Gastroesophageal sphincter (tissue), 4 donors: ENCODE measurements at regions not wholly inside any gene's neighbourhood (a gene's known extent, or its start where the extent isn't known, plus 50 kb on each side); places are given as distances from the start of the nearest gene placed in this dataset.

Experiments used
- ATAC-seq: fragments of 150-250 bp; one replicate; pipeline ENCODE4 v1.9.1; 2016; ENCODE audit warnings: mild to moderate bottlenecking, moderate library complexity
- H3K27ac ChIP-seq, 4 donors: fragments of 200-600 bp; sonication (generic) in 3 of 4; 1 replicate in 3 of 4; 2 replicates in 1 of 4; pipeline ENCODE4 v1.5.1; 2016 to 2019
- H3K27me3 ChIP-seq: fragments of 200-600 bp; sonication (generic); one replicate; pipeline ENCODE4 v1.5.1; 2019
- H3K36me3 ChIP-seq, 2 donors: fragments of 200-600 bp; sonication (generic); one replicate each; pipeline ENCODE4 v1.5.1; 2019; ENCODE audit warnings: control low read depth in 1 of 2
- H3K4me1 ChIP-seq, 3 donors: fragments of 200-600 bp; sonication (generic); 1 replicate in 2 of 3; 2 replicates in 1 of 3; pipeline ENCODE4 v1.5.1; 2016 to 2019; ENCODE audit warnings: control low read depth in 2 of 3
- H3K4me3 ChIP-seq, 2 donors: fragments of 200-600 bp; sonication (generic); one replicate each; pipeline ENCODE4 v1.5.1; 2019; ENCODE audit warnings: mild to moderate bottlenecking in 1 of 2, moderate library complexity in 1 of 2
- H3K9me3 ChIP-seq, 3 donors: fragments of 200-600 bp; sonication (generic); one replicate each; pipeline ENCODE4 v1.5.1; 2017 to 2019; ENCODE audit warnings: control low read depth in 2 of 3
- CTCF ChIP-seq, 4 experiments: fragments of 200-600 bp in 2 of 4; fragments of 450-650 bp in 2 of 4; sonication (generic) in 1 of 4; IDR thresholded peaks; one replicate each; pipeline ENCODE4 v1.5.1; 2017 to 2019; ENCODE audit warnings: antibody characterized with exemption in 4 of 4, mild to moderate bottlenecking in 2 of 4, moderate library complexity in 2 of 4
- EP300 ChIP-seq: sonication (generic); formaldehyde crosslinking; IDR thresholded peaks from one replicate; pipeline ENCODE4 v1.6.1; 2017; ENCODE audit warnings: antibody characterized with exemption, mild to moderate bottlenecking
- POLR2A ChIP-seq, 2 donors: fragments of 450-650 bp; IDR thresholded peaks; one replicate each; pipeline ENCODE4 v1.6.1; 2017; ENCODE audit warnings: antibody characterized with exemption in 2 of 2, mild to moderate bottlenecking in 2 of 2, moderate library complexity in 1 of 2
- POLR2AphosphoS5 ChIP-seq: sonication (generic); formaldehyde crosslinking; IDR thresholded peaks from one replicate; pipeline ENCODE4 v1.6.1; 2017; ENCODE audit warnings: antibody characterized with exemption
- WGBS, 2 donors: methylation state at CpG; one replicate each; pipeline ENCODE4 v1.1.5; 2018; ENCODE audit warnings: low coverage in 1 of 2; 5-methylcytosine and 5-hydroxymethylcytosine counted together

GRCh38 chr18:72155327-72155726 lies 388.8 kb downstream of the CBLN2 start:
- Histone ChIP-seq H3K9me3 (no peaks in the 10 kb centered on the region), H3K27me3 (no peaks in the 10 kb centered on the region), H3K4me1 (peaks cover 0 to 10% (median 0%) of the 10 kb centered on the region in 3 donors), H3K36me3 (no peaks in the 10 kb centered on the region), H3K27ac (no peak overlapping the region), H3K4me3 (no peak overlapping the region)
- TF ChIP-seq POLR2AphosphoS5, result no peak
- TF ChIP-seq POLR2A (IDR thresholded peaks at IDR 0.05), result no peak
- TF ChIP-seq CTCF (IDR thresholded peaks at IDR 0.05), result no peak
- TF ChIP-seq EP300, result no peak
- ATAC-seq, result no peak
- 25 to 33% methylated on average over 5 of the region's 5 CpGs for WGBS, 2 donors

- Histone ChIP-seq H3K4me3 (no peak overlapping the region), H3K27me3 (no peaks in the 10 kb centered on the region), H3K36me3 (no peaks in the 10 kb centered on the region), H3K27ac (no peak overlapping the region), H3K9me3 (no peaks in the 10 kb centered on the region), H3K4me1 (peaks cover 0 to 10% (median 0%) of the 10 kb centered on the region in 3 donors)
- 75 to 85% methylated on average over 2 of the region's 2 CpGs for WGBS, 2 donors
- TF ChIP-seq EP300, result no peak
- TF ChIP-seq POLR2A (IDR thresholded peaks at IDR 0.05), result no peak
- no peak for TF ChIP-seq POLR2AphosphoS5
- no peak for TF ChIP-seq CTCF (IDR thresholded peaks at IDR 0.05)
- no peak for ATAC-seq
Observed at GRCh38 chr18:72154926-72155325, 389.2 kb downstream of the CBLN2 start.

GRCh38 chr18:72152935-72153334 lies 391.2 kb downstream of the CBLN2 start:
- H3K27ac ChIP-seq, result no peak overlapping the region
- no peak overlapping the region for H3K4me3 ChIP-seq
- no peaks in the 10 kb centered on the region for H3K27me3 ChIP-seq
- WGBS, 2 donors, result 90 to 93% methylated on average over 4 to 6 of the region's 6 CpGs
- TF ChIP-seq POLR2A (IDR thresholded peaks at IDR 0.05), result no peak
- no peak for TF ChIP-seq EP300
- TF ChIP-seq POLR2AphosphoS5, result no peak
- TF ChIP-seq CTCF (IDR thresholded peaks at IDR 0.05), result no peak
- no peaks in the 10 kb centered on the region for H3K9me3 ChIP-seq
- H3K4me1 ChIP-seq, result peaks cover 0 to 10% (median 0%) of the 10 kb centered on the region in 3 donors
- no peaks in the 10 kb centered on the region for H3K36me3 ChIP-seq
- no peak for ATAC-seq

- no peaks in the 10 kb centered on the region for H3K36me3 ChIP-seq
- 85 to 100% methylated on average over 2 to 3 of the region's 3 CpGs for WGBS, 2 donors
- no peaks in the 10 kb centered on the region for H3K27me3 ChIP-seq
- no peak overlapping the region for H3K27ac ChIP-seq
- no peaks in the 10 kb centered on the region for H3K9me3 ChIP-seq
- ATAC-seq, result no peak
- TF ChIP-seq CTCF (IDR thresholded peaks at IDR 0.05) (no peak), EP300 (no peak), POLR2AphosphoS5 (no peak), POLR2A (IDR thresholded peaks at IDR 0.05) (no peak)
- no peak overlapping the region for H3K4me3 ChIP-seq
- H3K4me1 ChIP-seq, result no peaks in the 10 kb centered on the region
Observed at GRCh38 chr18:72147830-72148229, 396.3 kb downstream of the CBLN2 start.

GRCh38 chr18:72140007-72140406 lies 404.1 kb downstream of the CBLN2 start:
- no peaks in the 10 kb centered on the region for H3K4me1 ChIP-seq
- H3K9me3 ChIP-seq, result no peaks in the 10 kb centered on the region
- ATAC-seq, result no peak
- WGBS, 2 donors, result 80 to 89% methylated on average over 7 to 8 of the region's 8 CpGs
- H3K36me3 ChIP-seq, result no peaks in the 10 kb centered on the region
- TF ChIP-seq POLR2A (IDR thresholded peaks at IDR 0.05), result no peak
- TF ChIP-seq CTCF (IDR thresholded peaks at IDR 0.05), result no peak
- TF ChIP-seq POLR2AphosphoS5, result no peak
- no peak for TF ChIP-seq EP300
- H3K4me3 ChIP-seq, result no peak overlapping the region
- no peak overlapping the region for H3K27ac ChIP-seq
- H3K27me3 ChIP-seq, result no peaks in the 10 kb centered on the region
